ENCODE measurements at regions not wholly inside any gene's neighbourhood (a gene's known extent, or its start where the extent isn't known, plus 50 kb on each side); places are given as distances from the start of the nearest gene placed in this dataset.

- no peak for DNase-seq (ENCODE audit: extremely low read depth, low read depth)
- TF ChIP-seq, protein P1, sequence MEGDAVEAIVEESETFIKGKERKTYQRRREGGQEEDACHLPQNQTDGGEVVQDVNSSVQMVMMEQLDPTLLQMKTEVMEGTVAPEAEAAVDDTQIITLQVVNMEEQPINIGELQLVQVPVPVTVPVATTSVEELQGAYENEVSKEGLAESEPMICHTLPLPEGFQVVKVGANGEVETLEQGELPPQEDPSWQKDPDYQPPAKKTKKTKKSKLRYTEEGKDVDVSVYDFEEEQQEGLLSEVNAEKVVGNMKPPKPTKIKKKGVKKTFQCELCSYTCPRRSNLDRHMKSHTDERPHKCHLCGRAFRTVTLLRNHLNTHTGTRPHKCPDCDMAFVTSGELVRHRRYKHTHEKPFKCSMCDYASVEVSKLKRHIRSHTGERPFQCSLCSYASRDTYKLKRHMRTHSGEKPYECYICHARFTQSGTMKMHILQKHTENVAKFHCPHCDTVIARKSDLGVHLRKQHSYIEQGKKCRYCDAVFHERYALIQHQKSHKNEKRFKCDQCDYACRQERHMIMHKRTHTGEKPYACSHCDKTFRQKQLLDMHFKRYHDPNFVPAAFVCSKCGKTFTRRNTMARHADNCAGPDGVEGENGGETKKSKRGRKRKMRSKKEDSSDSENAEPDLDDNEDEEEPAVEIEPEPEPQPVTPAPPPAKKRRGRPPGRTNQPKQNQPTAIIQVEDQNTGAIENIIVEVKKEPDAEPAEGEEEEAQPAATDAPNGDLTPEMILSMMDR (IDR thresholded peaks at IDR 0.05; ENCODE audit: low read depth, low read length) = no peak
Observed at GRCh38 chr10:2716596-2716995, 350.8 kb upstream of the PFKP start.

DNA sequence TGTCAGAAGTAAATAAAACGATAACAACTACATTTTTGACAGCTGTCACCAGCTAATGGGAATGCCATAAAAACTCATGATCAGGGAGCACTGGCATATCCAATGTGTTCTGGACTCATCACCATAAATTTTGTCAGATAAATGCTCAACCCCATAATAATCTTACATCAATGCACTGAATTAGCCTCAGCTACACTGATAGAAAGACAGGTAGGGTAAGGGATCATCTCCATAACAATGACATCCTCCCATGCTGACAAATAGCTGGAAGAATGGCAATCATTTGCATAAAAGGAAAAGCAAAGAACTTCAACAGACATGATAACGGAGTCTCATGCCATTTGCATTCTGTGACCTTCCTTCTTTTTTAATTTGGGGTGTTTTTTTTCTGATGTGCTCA lies 352.8 kb upstream of the PFKP start:
- no peak for DNase-seq (ENCODE audit: extremely low read depth, low read depth)
- TF ChIP-seq, protein P1 (IDR thresholded peaks at IDR 0.05; ENCODE audit: low read depth, low read length) = no peak

- DNase-seq (ENCODE audit: extremely low read depth, low read depth) = no peak
- TF ChIP-seq, protein P1 (IDR thresholded peaks at IDR 0.05; ENCODE audit: low read depth, low read length) = no peak
Observed at GRCh38 chr10:2703953-2704352, 363.4 kb upstream of the PFKP start.

GRCh38 chr10:2701802-2702201 lies 365.5 kb upstream of the PFKP start:
- TF ChIP-seq, protein P1 (IDR thresholded peaks at IDR 0.05; ENCODE audit: low read depth, low read length) = no peak
- no peak for DNase-seq (ENCODE audit: extremely low read depth, low read depth)

- TF ChIP-seq, protein P1 (IDR thresholded peaks at IDR 0.05; ENCODE audit: low read depth, low read length) = no peak
- DNase-seq (ENCODE audit: extremely low read depth, low read depth) = no peak
Observed at GRCh38 chr10:2700626-2701305, 366.6 kb upstream of the PFKP start.

DNA sequence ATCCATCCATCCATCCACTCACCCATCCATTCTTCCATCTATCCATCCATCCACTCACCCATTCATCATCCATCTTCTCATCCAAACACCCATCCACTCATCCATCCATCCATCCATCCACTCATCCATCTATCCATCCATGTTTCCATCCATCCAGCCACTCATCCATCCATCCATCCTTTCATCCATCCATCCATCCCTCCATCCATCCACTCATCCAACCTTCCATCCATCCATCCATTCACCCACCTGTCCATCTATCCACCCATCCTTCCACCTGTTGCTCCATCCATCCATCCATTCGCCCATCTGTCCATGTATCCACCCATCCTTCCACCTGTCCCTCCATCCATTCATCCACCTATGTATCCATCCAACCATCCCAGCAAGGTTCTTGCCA lies 378.4 kb upstream of the PFKP start:
- TF ChIP-seq, protein P1 (IDR thresholded peaks at IDR 0.05; ENCODE audit: low read depth, low read length) = no peak
- DNase-seq (ENCODE audit: extremely low read depth, low read depth) = no peak

GRCh38 chr10:2686691-2687090 lies 380.7 kb upstream of the PFKP start:
- DNase-seq (ENCODE audit: extremely low read depth, low read depth) = no peak
- TF ChIP-seq, protein P1 (IDR thresholded peaks at IDR 0.05; ENCODE audit: low read depth, low read length) = no peak
